NB4 (cell line): ENCODE measurements at regions not wholly inside any gene's neighbourhood (a gene's known extent, or its start where the extent isn't known, plus 50 kb on each side); places are given as distances from the start of the nearest gene placed in this dataset.

ENCODE experiments used
- CTCF ChIP-seq: IDR thresholded peaks from one replicate; pipeline ENCODE4 v1.5.1; 2012; ENCODE audit warnings: low read depth, low read length
- MYC ChIP-seq: IDR thresholded peaks from 2 replicates; pipeline ENCODE4 v1.6.1; 2011; ENCODE audit warnings: low read depth, low read length
- POLR2A ChIP-seq: IDR thresholded peaks from 2 replicates; pipeline ENCODE4 v1.6.1; 2011; ENCODE audit warnings: mild to moderate bottlenecking; ENCODE audit not compliant: insufficient read length; ENCODE audit errors: extremely low read depth
- TF ChIP-seq, protein P1 (sequence below): IDR thresholded peaks from 2 replicates; pipeline ENCODE4 v1.6.1; 2011; ENCODE audit warnings: low read depth, low read length

GRCh38 chr18:24868311-24868710, 407.9 kb downstream of the HRH4 start:
- TF ChIP-seq CTCF: no peak
- TF ChIP-seq MYC: no peak
- TF ChIP-seq POLR2A: no peak
- TF ChIP-seq, protein P1, sequence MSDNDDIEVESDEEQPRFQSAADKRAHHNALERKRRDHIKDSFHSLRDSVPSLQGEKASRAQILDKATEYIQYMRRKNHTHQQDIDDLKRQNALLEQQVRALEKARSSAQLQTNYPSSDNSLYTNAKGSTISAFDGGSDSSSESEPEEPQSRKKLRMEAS: no peak
